ENCODE measurements at regions not wholly inside any gene's neighbourhood (a gene's known extent, or its start where the extent isn't known, plus 50 kb on each side); places are given as distances from the start of the nearest gene placed in this dataset.

DNA sequence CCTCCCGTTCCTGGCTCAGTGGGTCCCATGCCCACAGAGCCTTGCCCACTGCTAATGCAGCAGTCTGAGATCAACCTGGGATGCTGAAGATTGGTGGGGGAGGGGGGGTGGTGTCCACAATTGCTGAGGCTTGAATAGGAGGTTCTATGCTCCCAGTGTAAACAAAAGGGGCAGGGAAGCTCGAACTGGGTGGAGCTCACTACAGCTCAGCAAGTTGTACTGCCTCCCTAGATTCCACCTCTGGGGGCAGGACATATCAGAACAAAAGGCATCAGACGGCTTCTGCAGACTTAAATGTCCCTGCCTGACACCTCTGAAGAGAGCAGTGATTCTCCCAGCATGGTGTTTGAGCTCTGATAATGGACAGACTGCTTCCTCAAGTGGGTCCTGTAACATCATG, 885.6 kb upstream of the COX7C start:
- Histone ChIP-seq H3K9ac (ENCODE audit: low read depth, low read length) (no peak overlapping the region), H3K4me1 (ENCODE audit: insufficient read depth, low read length) (no peaks in the 10 kb centered on the region), H3K9me3 (ENCODE audit: control insufficient read depth, insufficient read depth, low read length) (no peaks in the 10 kb centered on the region), H3K36me3 (ENCODE audit: insufficient read depth, low read length) (no peaks in the 10 kb centered on the region)

DNA sequence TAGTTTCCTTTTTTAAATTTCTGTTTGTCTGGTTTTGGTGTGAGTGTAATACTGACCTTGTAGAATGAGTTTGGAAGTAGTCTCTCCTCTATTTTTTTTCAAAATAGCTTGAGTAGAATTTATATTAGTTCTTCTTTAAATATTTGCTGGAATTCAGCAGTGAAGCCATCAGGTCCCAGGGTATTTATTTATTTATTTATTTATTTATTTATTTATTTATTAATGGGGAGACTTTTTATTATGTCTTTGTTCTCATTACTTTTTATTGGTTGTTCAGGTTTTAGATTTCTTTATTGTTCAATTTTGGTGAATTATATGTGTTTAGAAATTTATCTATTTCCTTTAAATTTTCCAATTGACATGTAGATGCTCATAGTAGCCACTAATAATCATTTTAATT, 875.8 kb upstream of the COX7C start:
- no peak overlapping the region for H3K9ac ChIP-seq (ENCODE audit: low read depth, low read length)

DNA sequence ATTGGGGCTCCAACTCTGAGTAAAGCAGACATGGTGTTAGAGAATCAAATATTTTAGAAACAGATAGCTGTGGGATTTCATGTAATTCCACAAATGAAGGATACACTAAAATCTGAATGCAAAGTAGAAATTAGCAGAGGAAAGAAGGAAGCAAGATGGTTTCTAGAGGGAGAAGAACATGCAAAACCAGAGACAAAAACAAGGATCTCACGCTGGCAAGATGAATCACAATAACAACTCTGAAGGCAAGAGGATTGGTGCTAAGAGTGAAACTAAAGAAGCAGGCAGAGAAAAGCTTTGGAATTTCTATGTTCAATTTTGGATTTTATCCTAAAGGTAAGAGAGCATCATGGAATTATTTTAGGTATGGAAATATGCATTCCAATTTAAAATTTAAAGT, 857.2 kb upstream of the COX7C start:
- H3K36me3 ChIP-seq (ENCODE audit: insufficient read depth, low read length) = no peaks in the 10 kb centered on the region
- peaks cover 6% of the 10 kb centered on the region; the same call in 1 of the 2 replicates for H3K4me1 ChIP-seq (ENCODE audit: insufficient read depth, low read length)
- H3K9ac ChIP-seq (ENCODE audit: low read depth, low read length) = no peak overlapping the region
- no peaks in the 10 kb centered on the region for H3K9me3 ChIP-seq (ENCODE audit: control insufficient read depth, insufficient read depth, low read length)

More for the DNA sequence above, 875.8 kb upstream of the COX7C start:
- no peaks in the 10 kb centered on the region for H3K36me3 ChIP-seq (ENCODE audit: insufficient read depth, low read length)
- no peaks in the 10 kb centered on the region for H3K4me1 ChIP-seq (ENCODE audit: insufficient read depth, low read length)
- peaks cover 10% of the 10 kb centered on the region for H3K9me3 ChIP-seq (ENCODE audit: control insufficient read depth, insufficient read depth, low read length)

DNA sequence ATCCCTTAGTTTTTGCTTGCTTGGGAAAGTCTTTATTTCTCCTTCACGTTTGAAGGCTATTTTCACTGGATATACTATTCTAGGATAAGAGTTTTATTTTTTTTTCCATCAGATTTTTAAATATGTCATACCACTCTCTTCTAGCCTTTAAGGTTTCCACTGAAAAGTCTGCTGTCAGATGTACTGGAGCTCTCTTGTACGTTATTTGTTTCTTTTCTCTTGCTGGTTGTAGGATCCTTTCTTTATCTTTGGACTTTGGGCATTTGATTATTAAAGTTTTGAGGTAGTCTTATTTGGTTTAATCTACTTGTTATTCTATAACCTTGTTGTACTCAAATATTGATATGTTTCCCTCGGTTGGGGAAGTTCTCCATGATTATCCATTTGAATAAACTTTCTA, 848.4 kb upstream of the COX7C start:
- H3K36me3 ChIP-seq (ENCODE audit: insufficient read depth, low read length) = no peaks in the 10 kb centered on the region
- no peak overlapping the region for H3K9ac ChIP-seq (ENCODE audit: low read depth, low read length)
- H3K9me3 ChIP-seq (ENCODE audit: control insufficient read depth, insufficient read depth, low read length) = peaks cover 8% of the 10 kb centered on the region
- H3K4me1 ChIP-seq (ENCODE audit: insufficient read depth, low read length) = no peaks in the 10 kb centered on the region

DNA sequence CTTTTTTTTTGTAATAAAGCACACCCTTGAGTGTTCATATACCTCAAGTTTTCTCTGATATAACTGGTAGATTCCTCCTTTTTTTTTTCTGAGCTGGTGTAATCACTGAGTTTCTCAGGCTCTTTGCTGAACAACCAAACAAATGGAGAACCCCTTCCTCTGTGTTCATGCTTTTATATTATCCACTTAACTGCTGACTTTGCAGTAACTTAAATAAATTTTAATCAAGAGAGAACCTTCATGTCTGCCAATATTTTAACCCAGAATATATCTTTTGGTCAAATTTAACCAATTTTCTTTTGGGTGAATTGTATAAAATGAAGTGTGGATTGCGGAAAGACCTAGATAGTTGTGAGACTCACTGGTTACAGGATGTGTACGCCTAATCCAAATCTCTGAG, 833.0 kb upstream of the COX7C start:
- Histone ChIP-seq H3K9ac (ENCODE audit: low read depth, low read length) (no peak overlapping the region), H3K9me3 (ENCODE audit: control insufficient read depth, insufficient read depth, low read length) (no peaks in the 10 kb centered on the region; the same call in 1 of the 2 replicates), H3K36me3 (ENCODE audit: insufficient read depth, low read length) (no peaks in the 10 kb centered on the region), H3K4me1 (ENCODE audit: insufficient read depth, low read length) (no peaks in the 10 kb centered on the region)

DNA sequence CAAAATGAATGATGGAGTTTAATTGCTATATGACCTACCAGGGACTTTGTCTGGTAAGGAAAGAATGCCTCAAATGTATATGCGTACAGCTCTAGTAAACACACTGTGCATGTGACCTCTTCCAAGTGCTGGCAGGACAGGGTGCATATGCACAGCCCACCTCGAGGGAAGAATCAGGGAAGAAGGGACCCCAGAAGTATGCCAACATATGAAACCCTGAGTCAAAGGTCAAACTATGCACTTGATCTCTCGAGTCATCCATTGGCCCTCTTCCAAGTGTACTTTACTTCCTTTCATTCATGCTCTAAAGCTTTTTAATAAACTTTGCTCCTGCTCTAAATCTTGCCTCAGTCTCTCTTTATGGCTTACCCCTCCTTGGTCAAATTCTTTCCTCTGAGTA, 804.6 kb upstream of the COX7C start:
- Histone ChIP-seq H3K4me1 (ENCODE audit: insufficient read depth, low read length) (peaks cover 19% of the 10 kb centered on the region), H3K9me3 (ENCODE audit: control insufficient read depth, insufficient read depth, low read length) (no peaks in the 10 kb centered on the region), H3K36me3 (ENCODE audit: insufficient read depth, low read length) (no peaks in the 10 kb centered on the region), H3K9ac (ENCODE audit: low read depth, low read length) (no peak overlapping the region)

DNA sequence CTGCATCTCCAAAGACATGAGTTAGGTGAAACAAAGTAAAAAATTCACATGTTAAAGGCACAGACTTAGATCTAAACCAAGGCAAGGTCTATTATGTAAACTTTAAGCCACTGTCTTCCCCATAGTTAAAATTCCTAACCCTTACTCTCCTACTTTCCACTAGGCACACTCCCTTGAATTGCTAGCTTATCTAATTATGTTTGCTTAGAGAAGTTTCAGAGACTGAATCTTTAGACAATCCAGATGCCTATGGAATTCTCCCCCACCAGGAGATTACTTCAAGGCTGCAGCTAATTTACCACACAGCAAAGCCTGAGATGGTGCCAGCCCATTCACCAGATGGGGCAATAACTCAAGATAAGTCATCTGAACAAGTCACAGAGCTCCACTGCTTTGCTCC, 803.1 kb upstream of the COX7C start:
- H3K9me3 ChIP-seq (ENCODE audit: control insufficient read depth, insufficient read depth, low read length) = no peaks in the 10 kb centered on the region
- H3K9ac ChIP-seq (ENCODE audit: low read depth, low read length) = no peak overlapping the region
- H3K4me1 ChIP-seq (ENCODE audit: insufficient read depth, low read length) = peaks cover 19% of the 10 kb centered on the region
- H3K36me3 ChIP-seq (ENCODE audit: insufficient read depth, low read length) = no peaks in the 10 kb centered on the region

DNA sequence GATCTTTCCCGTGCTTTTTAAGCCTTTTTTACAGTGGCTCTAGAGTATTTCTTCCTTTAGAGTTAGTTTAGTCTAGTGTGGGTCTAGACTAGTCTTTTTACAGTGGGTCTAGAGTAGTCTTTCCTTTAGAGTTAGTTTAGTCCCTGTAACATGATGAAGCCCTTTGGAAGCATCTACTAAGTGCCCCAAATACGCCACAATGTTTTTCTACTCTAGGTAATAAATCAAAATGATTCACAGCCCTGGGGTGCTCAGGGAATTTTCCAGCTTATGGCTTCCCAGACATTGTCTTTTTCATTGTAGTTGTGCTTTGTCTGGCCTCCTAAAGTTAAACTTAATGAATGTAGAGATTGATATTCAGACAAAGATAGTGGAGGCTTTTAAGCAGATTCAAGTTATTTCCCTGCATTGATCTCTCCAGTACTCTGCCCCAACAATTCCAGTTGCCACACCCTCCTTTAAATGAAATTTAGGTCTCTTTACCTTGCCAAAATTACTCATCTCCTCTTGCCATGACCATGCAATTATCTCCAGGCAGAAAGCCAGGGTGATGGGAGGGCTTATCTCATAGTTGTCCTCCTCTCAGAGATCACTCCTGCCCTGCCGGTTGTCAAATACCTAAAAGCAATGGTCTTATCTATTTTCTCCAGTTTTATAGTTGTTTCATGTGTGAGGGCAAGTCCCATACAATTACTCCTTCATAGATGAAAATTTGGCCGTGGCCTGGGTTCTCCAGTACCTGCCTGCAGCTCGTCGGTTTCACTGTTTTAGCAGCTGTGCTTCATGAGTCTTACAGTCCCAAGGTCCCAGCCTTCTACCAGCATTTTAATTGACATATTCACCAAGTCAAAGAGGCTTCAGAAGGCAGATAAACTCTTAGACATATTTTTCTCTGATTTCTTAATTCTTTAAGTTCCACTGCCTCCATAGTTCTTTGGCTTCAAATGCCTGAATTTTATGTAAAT, 794.0 kb upstream of the COX7C start:
- no peaks in the 10 kb centered on the region for H3K9me3 ChIP-seq (ENCODE audit: control insufficient read depth, insufficient read depth, low read length)
- H3K36me3 ChIP-seq (ENCODE audit: insufficient read depth, low read length) = no peaks in the 10 kb centered on the region
- peaks cover 3% of the 10 kb centered on the region; the same call in 1 of the 2 replicates for H3K4me1 ChIP-seq (ENCODE audit: insufficient read depth, low read length)
- H3K9ac ChIP-seq (ENCODE audit: low read depth, low read length) = no peak overlapping the region

DNA sequence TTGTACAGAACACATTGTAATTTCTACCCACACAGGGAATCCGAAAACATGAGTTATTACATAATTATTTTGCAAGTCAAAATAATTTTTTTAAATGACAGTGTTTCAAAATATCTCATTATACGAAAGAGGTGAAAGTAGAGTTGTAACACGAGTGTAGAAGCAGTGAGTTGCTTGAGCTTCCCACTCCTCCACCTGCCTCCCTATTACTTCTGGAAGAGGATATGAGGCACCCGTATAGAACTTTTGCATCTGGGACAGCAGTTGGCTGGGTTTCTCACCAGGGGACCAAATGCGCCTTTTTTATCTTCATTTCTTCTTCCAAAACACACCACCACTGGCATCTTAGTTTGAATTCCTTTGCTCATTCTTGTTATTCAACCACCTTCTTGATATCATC, 779.0 kb upstream of the COX7C start:
- H3K9ac ChIP-seq (ENCODE audit: low read depth, low read length) = no peak overlapping the region
- H3K4me1 ChIP-seq (ENCODE audit: insufficient read depth, low read length) = no peaks in the 10 kb centered on the region
- no peaks in the 10 kb centered on the region for H3K9me3 ChIP-seq (ENCODE audit: control insufficient read depth, insufficient read depth, low read length)
- no peaks in the 10 kb centered on the region for H3K36me3 ChIP-seq (ENCODE audit: insufficient read depth, low read length)

DNA sequence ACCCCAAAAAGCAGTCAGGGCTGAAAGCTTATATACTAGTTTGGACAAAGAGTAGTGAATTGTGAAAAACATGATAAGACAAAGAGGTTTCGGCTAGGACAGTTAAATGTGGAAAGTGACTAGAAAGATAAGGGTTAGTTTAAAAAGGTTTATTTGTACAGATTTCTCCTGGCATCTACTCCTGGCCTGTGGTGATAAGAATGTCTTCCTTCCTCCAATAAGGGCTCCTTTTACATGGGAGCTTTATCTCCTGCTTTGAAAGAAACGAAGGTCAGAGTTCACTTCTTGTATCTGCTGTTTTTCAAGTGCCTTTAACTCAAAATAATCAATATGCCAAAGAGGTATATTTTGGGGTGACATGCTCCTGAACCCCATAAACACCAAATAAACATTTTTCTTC, 776.1 kb upstream of the COX7C start:
- Histone ChIP-seq H3K4me1 (ENCODE audit: insufficient read depth, low read length) (no peaks in the 10 kb centered on the region), H3K9me3 (ENCODE audit: control insufficient read depth, insufficient read depth, low read length) (no peaks in the 10 kb centered on the region), H3K36me3 (ENCODE audit: insufficient read depth, low read length) (no peaks in the 10 kb centered on the region), H3K9ac (ENCODE audit: low read depth, low read length) (no peak overlapping the region)

DNA sequence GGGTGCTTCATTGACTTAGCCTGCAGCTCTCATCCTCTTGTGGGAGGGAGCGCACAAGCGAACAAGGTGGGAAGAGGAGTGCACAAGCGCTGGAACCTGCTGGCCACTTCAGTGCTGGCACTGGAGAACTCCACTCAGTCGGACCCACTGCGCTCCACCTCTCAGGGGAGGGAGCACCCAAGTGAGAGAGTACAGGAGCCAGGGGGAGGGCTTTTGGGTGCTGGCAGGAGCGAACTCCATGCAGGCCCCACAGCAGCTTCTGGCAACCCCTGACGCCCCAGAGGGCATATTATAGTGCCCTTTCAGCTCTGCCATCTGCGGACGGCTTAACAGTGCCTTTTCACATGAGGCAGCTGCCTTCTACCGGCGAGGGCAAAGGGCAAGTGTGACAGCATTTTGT, 774.2 kb upstream of the COX7C start:
- Histone ChIP-seq H3K36me3 (ENCODE audit: insufficient read depth, low read length) (no peaks in the 10 kb centered on the region), H3K9ac (ENCODE audit: low read depth, low read length) (no peak overlapping the region), H3K4me1 (ENCODE audit: insufficient read depth, low read length) (no peaks in the 10 kb centered on the region), H3K9me3 (ENCODE audit: control insufficient read depth, insufficient read depth, low read length) (no peaks in the 10 kb centered on the region)

DNA sequence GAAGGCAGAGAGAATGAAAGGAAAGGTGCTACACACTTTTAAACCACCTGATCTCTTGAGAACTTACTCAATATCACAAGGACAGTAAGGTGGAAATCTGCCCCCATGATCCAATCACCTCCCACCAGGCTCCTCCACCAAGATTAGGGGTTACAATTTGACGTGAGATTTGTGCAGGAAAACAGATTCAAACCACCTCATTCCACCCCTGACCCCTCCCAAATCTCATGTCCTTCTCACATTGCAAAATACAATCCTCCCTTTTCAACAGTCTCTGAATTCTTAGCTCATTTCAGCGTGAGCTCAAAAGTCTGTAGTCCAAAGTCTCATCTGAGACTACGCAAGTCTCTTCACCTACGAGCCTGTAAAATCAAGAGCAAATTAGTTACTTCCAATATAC, 768.3 kb upstream of the COX7C start:
- Histone ChIP-seq H3K9ac (ENCODE audit: low read depth, low read length) (no peak overlapping the region), H3K9me3 (ENCODE audit: control insufficient read depth, insufficient read depth, low read length) (no peaks in the 10 kb centered on the region), H3K36me3 (ENCODE audit: insufficient read depth, low read length) (no peaks in the 10 kb centered on the region), H3K4me1 (ENCODE audit: insufficient read depth, low read length) (no peaks in the 10 kb centered on the region)

DNA sequence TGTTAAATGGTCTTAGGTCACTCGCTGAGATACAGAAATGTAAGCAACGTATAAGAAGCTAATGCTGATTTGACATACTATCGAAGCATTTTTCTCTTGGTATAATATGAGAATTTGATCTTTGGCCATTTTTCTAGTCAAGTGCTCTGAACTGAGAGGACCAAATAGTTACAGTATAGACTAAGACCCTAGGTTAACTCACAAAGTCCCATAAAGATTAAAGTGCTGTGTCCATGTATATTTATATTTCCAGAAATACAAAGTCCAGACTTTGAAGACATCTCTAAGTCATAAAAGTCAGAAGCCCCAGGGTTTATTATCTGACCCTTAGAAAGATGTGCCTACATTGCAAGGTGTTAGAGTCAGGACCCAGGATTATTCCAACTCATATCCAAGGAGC, 752.4 kb upstream of the COX7C start:
- no peaks in the 10 kb centered on the region for H3K9me3 ChIP-seq (ENCODE audit: control insufficient read depth, insufficient read depth, low read length)
- H3K36me3 ChIP-seq (ENCODE audit: insufficient read depth, low read length) = no peaks in the 10 kb centered on the region
- H3K4me1 ChIP-seq (ENCODE audit: insufficient read depth, low read length) = no peaks in the 10 kb centered on the region
- H3K9ac ChIP-seq (ENCODE audit: low read depth, low read length) = no peak overlapping the region

DNA sequence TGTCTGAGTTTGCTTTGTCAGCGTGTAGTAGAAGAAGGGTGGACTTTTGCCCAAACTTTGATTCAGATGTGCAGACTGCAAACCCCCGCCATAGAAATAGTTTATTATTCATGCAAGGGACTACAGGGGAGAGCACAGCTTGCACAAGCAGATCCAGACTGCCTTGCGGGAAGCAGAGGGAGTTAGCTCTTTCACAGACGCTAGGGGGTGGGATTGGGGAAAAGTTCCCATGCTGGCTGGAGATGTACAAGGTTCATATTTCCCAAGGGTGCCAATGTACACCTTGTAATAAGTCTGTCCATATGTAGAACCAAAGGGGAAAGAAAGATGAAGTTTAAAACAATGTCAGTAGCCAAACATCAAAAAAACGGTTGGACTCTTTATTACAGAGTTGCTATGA, 749.7 kb upstream of the COX7C start:
- no peak overlapping the region for H3K9ac ChIP-seq (ENCODE audit: low read depth, low read length)
- no peaks in the 10 kb centered on the region for H3K4me1 ChIP-seq (ENCODE audit: insufficient read depth, low read length)
- H3K9me3 ChIP-seq (ENCODE audit: control insufficient read depth, insufficient read depth, low read length) = no peaks in the 10 kb centered on the region
- H3K36me3 ChIP-seq (ENCODE audit: insufficient read depth, low read length) = no peaks in the 10 kb centered on the region

DNA sequence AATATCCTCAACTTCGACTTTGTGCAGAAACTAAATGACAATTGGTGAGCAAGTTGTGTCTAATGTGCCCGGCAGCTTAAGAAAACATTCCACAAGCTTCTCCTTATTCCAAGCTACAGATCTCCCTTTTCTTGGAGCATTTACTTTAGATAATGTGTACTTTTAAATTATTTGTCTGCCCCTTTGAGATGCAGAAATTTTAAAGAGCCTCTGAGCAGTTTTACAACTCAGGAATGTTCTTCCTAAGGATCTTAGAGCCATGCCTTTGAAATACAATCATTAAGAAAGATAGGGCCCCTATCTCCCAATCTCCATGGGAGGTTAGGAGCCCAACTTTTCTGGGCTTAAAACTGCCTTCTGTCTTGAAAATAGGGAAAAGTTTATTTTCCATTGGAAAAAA, 723.7 kb upstream of the COX7C start:
- Histone ChIP-seq H3K36me3 (ENCODE audit: insufficient read depth, low read length) (no peaks in the 10 kb centered on the region), H3K9me3 (ENCODE audit: control insufficient read depth, insufficient read depth, low read length) (no peaks in the 10 kb centered on the region)

More for the DNA sequence above, 723.7 kb upstream of the COX7C start:
- Histone ChIP-seq H3K4me1 (ENCODE audit: insufficient read depth, low read length) (peaks cover 15% of the 10 kb centered on the region), H3K9ac (ENCODE audit: low read depth, low read length) (no peak overlapping the region)
